Epithelial cell of esophagus (primary cell): ENCODE measurements at regions not wholly inside any gene's neighbourhood (a gene's known extent, or its start where the extent isn't known, plus 50 kb on each side); places are given as distances from the start of the nearest gene placed in this dataset.

Experiments
- DNase-seq: peaks from one replicate; pipeline ENCODE4 v3.0.0; 2010; ENCODE audit warnings: low read depth
- H3K4me3 ChIP-seq: 2 replicates; pipeline ENCODE4 v1.5.1; 2011; ENCODE audit warnings: mild to moderate bottlenecking, low read length, control low read depth
- TF ChIP-seq, protein P1 (sequence below): IDR thresholded peaks from 2 replicates; pipeline ENCODE4 v1.5.1; 2011; ENCODE audit warnings: low read depth, mild to moderate bottlenecking, low read length, control low read depth, inconsistent platforms; ENCODE audit not compliant: insufficient read depth; ENCODE audit errors: missing control alignments

DNA sequence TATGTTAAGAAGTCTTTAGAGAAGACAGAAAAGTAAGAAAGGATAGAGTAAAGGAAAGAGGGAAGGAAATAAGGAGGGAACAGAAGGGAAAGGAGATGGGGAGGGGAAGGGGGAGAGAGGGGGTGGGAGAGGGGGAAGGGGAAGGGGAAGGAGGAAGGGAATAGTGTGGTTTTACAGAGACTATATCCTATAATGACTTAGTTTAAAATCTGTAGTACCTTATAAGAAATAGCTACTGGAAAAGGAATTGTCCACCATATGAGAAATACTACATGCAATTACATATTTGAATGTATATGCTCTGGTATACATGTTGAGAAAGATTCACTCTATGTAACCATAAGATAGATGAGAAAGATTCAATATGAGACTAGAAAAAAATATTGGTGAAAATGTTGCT, 1042.3 kb downstream of the BRINP3 start:
- DNase-seq = no peak
- TF ChIP-seq, protein P1, sequence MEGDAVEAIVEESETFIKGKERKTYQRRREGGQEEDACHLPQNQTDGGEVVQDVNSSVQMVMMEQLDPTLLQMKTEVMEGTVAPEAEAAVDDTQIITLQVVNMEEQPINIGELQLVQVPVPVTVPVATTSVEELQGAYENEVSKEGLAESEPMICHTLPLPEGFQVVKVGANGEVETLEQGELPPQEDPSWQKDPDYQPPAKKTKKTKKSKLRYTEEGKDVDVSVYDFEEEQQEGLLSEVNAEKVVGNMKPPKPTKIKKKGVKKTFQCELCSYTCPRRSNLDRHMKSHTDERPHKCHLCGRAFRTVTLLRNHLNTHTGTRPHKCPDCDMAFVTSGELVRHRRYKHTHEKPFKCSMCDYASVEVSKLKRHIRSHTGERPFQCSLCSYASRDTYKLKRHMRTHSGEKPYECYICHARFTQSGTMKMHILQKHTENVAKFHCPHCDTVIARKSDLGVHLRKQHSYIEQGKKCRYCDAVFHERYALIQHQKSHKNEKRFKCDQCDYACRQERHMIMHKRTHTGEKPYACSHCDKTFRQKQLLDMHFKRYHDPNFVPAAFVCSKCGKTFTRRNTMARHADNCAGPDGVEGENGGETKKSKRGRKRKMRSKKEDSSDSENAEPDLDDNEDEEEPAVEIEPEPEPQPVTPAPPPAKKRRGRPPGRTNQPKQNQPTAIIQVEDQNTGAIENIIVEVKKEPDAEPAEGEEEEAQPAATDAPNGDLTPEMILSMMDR = no peak
- H3K4me3 ChIP-seq = no peak overlapping the region

DNA sequence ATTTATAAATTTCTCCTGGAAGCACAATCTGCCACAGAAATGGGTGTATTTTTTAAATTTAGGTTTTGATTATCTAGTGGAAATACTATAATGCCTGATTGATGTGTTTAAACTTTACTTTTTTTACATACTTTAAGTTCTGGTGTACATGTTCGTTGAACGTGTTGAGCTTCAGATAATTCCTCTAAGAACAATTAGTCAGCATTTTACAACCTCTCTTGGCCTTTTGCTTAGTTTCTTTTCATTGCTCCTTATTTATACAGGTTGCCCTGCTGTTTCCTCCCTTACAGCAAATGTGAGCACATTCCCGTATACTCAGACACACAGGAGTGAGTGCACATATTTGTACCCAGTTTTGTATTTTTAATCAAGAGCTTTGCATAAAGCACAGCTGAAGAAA, 1038.9 kb downstream of the BRINP3 start:
- no peak overlapping the region for H3K4me3 ChIP-seq
- DNase-seq = no peak
- TF ChIP-seq, protein P1 = no peak

DNA sequence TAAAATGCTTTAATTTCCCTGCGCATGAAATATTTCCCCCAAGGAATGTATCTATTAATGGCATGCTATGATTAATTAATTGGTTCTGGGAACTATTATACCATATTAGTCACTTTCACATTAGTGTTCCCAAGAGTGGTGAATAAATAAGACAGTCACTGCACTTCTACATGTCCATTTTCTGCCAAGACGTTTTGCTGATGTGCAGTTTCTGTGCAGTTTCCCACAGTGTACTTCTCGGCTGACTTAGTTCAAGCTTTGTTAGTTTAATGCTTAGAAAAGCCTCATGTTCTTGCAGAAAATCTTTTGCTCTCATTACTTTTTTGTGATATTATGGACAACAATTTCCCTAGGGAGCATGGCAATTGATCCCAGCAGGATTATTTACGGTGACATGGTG, 1014.5 kb downstream of the BRINP3 start:
- no peak for DNase-seq
- no peak overlapping the region for H3K4me3 ChIP-seq
- TF ChIP-seq, protein P1 = no peak

DNA sequence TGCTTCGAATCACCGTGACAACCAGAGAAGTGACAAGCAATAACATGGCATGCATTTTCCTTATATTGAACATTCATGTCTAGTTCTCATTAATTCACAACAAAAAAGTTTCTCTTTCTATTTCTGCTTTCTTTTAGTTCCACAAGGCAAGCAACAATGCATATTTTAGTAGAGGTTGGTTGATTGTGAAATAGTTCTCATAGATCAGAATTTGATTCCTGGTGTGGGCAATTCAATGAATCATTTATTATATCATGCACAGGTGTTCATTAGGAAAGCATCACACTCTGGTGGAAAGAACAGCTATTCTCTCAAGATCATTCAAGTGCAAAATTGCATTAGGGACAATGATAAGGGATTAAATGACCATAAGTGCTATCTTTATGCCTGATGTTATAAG, 980.9 kb downstream of the BRINP3 start:
- peak; percentile 22 for DNase-seq
- TF ChIP-seq, protein P1 = no peak
- H3K4me3 ChIP-seq = no peak overlapping the region

DNA sequence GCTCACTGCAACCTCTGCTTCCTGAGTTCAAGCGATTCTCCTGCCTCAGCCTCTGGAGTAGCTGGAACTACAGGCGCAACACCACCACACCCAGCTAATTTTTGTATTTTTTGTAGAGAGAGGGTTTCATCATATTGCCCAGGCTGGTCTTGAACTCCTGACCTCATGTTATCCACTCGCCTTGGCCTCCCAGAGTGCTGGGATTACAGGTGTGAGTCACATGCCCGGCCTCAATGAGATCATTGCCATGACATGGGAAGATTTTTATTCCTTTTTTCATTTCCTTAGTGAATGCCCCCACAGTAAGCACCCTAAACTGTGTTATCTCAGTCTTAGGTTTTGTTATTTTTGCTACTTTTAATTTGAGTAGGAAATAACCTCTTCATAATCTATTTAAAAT, 977.9 kb downstream of the BRINP3 start:
- no peak overlapping the region for H3K4me3 ChIP-seq
- TF ChIP-seq, protein P1 = no peak
- DNase-seq = peak; percentile 1

DNA sequence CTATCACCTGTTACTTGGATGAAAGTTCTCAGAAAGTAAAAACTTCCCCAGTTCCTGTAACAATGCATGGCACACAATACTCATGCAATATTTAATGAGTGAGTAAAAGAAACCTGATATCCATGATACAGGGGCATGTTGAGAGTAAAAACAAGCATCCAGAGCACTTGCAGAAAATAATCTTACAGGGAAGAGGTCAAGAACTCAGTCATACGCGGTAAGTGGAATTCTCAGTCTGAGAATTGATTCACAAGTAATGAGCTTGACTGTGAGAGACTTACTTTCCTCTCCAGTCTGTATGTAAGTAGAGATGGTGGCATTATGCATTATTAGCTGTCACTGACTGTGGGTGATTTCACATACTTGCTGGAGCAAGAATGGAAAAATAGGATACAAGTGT, 976.9 kb downstream of the BRINP3 start:
- TF ChIP-seq, protein P1 = no peak

DNA sequence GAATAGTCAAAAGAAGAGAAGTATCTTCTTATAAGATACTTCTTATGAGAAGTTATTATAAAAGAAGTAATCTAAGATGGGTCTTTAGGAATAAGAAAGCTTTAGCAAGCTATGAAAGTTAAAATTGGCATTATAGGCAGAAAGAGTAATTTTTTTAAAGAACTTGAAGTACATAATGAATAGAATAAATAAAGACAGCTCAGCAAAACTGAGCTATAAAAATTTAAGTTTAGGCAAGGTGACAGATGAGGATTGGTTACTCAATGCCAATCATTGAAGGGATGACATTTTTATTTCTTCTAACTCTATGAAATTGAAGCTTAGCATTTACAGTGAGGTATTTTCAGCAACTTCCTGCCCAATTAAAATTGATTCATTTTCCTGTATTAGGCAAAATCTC, 966.8 kb downstream of the BRINP3 start:
- TF ChIP-seq, protein P1 = no peak
- no peak overlapping the region for H3K4me3 ChIP-seq
- DNase-seq = no peak

More for the DNA sequence above, 976.9 kb downstream of the BRINP3 start:
- peak; percentile 2 for DNase-seq
- H3K4me3 ChIP-seq = no peak overlapping the region
